ENCODE measurements at regions not wholly inside any gene's neighbourhood (a gene's known extent, or its start where the extent isn't known, plus 50 kb on each side); places are given as distances from the start of the nearest gene placed in this dataset.

DNA sequence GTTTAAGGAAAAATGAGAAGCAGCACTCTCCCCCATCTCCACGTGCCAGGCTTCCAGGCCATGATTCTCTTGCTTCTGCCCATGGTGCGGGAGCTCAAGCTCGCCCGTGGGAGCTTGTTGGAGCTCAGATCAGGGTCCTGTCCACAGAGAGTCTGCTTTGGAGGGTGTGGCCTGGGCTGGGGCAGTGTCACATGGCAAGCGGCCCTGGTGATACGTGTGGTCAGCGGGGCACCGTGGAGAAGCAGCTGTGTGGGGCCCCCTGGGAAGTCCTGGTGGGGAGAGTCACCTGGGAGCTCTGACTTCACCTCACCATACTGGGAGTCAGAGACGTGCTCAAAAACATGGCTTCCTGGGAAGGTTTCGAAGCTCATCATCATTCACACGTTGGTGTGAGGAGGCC is 275.3 kb downstream of the GADD45G start:
- DNase-seq (ENCODE audit: low read depth in 2 of 2): no peak

DNA sequence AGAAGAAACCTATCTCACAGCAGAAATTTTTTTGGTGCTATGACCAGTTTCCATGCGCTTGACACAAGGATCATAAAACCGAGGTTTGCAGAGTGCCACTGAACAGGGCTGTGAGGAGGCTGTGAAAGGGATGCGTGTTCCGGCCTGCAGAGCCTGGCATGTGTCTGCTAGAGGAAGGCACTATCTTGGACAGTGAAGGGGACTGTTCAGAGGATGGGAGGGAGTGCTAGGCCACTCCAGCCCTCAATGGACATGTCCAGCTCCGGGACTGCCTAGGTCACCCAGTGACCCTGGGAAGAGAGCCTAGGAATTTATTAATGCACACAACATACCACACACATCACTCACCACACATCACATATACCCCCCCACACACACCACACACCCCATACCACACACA is 275.9 kb downstream of the GADD45G start:
- DNase-seq (ENCODE audit: low read depth in 2 of 2): no peak

DNA sequence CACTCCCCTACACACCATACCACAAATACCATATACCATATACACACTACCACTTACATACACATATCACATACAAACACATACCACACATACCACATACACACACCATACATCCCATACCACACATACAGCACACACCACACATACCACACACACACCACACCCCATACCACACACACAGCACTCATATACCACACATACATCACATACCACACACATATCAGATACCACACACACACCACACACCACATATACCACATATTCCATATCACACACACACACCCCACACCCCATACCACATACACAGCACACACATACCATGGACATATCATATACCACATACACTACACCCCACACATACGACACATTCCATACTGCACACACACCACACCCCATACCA is 276.6 kb downstream of the GADD45G start:
- no peak for DNase-seq (ENCODE audit: low read depth in 2 of 2)

DNA sequence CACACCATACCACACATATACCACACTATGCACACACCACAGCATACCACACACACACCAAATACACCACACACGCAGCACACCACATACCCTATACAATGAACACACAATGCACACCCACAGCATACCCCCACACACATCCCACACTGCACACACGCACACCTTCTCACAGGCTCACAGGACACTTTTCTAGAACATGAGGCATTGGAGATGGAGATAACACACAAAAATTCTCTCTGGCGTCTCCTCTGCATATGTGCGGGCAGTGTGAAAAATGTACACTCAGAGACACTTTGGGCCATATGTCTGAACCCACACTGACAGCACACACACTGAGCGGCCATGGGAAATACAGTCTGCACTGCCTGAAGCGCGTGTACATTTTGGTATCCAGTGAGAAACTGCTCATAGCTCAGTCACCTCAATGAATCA is 278.1 kb downstream of the GADD45G start:
- DNase-seq (ENCODE audit: low read depth in 2 of 2): no peak

DNA sequence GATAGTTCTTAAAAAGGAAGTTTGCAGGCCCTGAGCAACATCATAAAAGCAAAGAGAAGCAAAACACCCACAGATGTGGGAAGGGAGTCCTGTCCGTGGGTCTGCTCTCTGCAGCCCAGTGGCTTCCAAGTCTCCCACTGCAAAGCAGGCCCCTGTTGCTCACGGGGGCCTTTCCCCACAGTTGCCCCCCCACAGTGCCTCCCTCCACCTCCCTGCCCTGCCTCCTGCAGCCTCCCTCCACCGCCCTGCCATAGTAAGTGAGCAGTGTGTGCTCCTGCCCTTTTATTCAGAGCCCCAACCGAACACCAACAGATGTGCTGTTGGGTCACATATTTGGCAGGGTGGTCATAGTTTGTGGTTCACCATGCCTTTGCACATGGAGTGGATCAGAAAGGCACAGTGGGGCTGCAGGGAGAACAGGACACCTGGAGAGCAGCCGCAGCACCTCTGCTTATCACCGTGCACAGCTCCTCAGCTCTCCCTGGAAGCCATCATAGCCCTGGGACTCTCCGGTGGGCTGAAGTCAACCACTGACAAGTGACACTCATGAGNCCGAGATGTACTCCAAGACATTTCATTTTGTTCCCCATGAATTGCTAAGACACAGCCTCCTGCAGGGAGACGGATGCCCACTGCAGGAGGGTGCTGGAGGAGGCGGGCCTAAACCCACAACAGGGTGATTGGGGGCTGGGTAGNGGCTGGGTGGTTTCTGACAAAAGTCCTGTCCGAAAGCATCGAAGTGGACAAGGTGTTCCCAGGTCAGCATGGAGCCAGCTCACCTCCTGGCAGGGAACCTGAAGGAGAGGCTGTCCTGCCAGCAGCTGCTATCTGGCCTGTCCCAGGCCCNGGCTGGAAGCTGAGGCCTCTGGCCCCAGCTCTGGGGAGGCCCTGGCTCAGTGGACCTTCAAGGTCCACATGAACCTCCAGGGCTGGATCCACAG is 278.9 kb downstream of the GADD45G start:
- no peak for DNase-seq (ENCODE audit: low read depth in 2 of 2)

DNA sequence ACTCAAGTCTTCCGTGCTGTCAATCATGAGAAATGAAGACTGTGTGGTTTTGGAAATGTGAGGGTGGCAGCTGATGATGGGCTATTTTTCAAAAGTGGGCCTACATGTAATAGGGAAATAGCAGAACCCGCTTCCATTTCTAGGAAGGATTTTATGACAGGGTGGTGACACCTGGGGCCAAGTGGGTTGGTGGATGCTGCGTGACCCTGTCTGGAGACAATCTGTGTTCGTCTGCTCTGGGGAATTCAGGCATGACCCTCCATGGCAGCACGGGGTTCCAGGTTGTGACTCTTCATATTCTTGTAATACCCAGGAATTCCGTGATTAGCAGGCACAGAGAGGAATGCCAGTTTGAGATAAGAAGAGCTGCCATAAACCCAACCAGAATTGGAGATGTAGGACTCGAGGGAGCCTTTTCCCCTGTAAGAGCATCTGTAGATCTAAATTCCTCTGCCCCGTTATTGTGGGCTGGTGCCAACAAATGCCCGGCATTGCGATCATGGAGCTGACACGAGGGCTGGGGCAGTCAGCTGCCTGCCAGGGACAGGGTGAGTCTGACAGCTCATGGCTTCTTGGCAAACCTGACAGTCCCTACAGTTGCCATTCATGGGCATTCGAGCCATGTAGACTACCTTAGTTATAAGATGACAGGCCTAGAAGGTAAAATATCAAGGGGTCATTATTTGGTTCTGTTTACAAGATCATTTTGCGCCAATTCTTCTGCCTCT is 279.7 kb downstream of the GADD45G start:
- no peak for DNase-seq (ENCODE audit: low read depth in 2 of 2)

DNA sequence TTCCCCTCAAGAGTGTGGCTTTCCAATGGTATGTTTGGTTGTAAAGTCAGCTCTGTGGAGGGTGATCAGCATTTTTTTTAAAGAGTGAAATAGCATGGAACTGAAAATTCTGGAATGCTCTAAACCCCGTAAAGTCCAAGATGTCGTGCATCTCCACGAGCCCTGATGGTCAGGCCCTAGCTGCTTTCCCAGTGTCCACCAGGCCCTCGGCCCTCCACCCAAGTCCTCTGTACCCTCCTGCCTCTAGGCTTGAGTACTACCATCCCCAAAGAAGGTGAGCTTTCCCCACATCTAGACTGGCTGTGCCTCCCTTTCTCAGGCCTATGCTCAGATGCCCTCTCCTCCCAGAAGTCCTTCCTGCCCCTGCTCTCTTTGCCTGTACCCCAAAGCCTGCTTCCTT is 280.3 kb downstream of the GADD45G start:
- DNase-seq (ENCODE audit: low read depth in 2 of 2): no peak

DNA sequence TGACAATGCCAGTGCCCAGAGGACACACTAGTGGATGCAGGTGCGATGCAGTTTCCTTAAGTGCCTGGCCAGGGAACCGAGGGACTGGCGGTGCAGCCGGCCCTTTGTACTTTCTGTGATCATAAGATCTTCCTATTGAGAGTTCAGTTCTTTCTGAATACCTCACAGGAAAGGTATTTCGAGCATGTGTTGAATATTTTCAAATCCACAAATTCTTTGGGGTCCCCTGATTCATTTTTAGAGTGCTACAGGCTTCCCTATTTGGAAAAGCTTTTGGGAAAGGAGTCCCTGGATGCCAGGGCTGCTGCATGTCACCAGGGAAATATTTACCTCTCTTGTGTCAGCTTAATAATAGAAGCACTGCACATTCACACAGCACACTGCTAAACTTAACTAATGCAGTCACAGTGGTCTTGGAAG is 281.5 kb downstream of the GADD45G start:
- no peak for DNase-seq (ENCODE audit: low read depth in 2 of 2)

DNA sequence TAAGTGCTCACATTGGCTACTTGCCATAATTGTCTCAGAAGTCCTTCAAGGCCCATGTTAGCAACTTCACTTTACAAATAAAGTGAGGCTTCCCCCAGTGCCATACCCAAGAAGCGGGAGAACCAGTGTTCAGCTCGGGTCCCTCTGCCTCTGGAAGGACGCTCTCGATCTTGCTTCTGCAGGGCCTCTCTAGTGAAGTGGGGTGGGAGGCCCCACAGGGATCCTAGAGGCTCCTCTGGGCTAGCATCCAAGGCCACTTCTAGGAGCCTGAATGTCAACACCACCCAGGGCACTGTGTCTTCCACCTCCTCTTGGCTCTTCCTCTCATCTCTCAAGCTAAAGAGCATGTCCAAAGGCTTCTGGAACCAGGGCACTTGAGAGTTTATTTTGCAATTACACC is 282.5 kb downstream of the GADD45G start:
- no peak for DNase-seq (ENCODE audit: low read depth in 2 of 2)

DNA sequence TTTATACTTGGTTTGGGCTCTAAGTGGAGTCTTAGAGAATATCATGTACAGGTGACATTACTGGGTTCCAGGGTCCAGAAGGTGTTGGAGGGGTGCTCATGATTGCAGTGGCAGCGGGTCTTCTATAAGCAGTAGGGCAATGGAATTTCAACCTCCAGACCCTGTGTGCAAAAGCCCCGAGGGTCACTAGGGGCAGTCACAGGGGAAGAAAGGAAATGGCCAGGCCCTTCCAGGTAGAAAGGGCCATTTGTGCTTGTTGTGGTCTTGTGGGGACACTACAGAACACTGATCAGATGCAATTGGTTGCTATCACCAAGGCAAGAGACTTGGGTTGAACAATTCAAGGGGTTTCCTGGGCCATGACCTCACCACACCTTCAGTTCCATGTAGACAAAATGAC is 283.4 kb downstream of the GADD45G start:
- no peak for DNase-seq (ENCODE audit: low read depth in 2 of 2)

DNA sequence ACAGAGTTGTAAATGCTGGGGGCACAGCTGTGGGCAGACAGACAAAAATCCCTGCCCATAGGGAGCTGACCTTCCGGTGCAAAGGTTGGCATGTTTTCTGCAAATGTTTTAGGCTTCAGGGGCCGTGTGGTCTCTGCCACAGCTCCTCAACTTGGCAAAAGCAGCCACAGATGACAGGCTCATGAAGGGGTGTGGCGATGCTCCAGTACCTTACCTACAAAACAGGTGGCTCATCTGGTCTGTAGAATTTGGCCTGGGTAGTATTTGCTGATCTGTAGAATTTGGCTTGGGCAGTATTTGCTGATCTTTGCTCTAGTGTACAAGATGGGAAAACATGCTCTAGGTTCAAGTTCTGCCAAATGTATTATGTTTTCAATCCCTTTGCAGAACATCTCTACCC is 283.9 kb downstream of the GADD45G start:
- DNase-seq (ENCODE audit: low read depth in 2 of 2): no peak

DNA sequence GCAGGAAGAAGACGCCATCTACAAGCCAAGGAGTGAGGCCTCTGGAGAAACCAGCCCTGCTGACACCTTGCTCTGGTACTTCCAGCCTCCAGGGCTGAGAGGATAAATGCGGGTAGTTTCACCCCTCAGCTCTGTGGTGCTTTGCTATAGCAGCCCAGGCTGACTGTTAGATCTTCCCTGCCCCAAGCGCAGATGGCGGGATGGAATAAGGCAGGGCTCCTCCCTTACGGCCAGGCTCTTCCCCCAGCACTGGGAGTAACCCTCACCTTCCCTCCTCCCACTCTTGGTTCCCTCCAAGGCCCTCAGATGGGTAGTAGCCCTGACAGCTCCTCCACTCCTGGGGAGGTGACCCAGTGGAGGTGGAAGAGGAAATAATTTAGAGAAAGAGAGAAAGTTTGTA is 285.1 kb downstream of the GADD45G start:
- no peak for DNase-seq (ENCODE audit: low read depth in 2 of 2)

DNA sequence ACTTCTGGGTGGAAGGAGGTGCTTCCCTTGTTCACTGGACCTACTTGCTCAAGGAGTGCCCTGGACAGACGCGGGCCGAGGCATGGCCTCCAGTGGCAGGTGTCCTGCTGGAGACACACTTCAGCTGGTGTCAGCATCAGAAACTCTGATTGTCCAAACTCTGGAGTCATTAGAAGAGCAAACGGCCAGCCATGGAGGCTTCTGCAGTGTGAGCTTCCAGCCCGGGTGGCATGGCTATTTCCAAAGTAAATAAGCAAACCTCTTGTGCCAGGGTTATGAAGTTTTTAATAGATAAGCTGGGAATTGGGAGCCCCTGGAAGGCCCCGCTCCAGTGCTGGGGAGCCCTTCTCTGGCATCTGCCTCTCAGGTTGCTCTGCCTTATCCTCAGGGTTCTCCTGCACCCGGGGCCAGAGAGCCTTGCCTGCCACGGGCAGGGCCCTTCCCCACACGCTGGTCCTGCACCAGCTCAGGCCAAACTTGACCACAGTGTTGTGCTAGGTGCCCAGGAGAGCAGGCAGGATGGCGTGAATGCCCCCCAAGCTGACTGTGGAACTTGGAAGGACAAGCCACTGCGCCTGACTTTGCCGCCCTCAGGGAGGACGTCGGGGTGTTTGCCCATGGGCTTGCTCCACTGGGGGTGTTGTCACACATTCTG is 285.6 kb downstream of the GADD45G start:
- DNase-seq (ENCODE audit: low read depth in 2 of 2): no peak

DNA sequence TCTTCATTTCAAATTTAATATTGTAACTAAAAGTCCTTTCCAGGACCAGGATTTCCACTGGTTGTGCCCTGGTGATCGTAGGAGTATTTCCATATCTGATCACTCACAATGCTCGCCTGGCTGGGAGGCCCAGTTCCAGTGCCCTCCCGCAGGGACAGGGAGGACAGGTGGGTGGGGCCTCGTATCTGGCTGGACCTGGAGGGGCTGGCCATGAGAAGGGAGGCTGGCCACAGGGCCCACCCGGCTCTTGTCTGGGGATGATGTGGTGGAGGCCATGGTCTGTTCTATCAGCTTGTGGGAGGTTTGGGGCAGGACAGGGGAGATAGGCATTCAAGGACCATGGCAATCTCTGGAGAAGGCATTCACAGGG is 286.4 kb downstream of the GADD45G start:
- DNase-seq (ENCODE audit: low read depth in 2 of 2): no peak

DNA sequence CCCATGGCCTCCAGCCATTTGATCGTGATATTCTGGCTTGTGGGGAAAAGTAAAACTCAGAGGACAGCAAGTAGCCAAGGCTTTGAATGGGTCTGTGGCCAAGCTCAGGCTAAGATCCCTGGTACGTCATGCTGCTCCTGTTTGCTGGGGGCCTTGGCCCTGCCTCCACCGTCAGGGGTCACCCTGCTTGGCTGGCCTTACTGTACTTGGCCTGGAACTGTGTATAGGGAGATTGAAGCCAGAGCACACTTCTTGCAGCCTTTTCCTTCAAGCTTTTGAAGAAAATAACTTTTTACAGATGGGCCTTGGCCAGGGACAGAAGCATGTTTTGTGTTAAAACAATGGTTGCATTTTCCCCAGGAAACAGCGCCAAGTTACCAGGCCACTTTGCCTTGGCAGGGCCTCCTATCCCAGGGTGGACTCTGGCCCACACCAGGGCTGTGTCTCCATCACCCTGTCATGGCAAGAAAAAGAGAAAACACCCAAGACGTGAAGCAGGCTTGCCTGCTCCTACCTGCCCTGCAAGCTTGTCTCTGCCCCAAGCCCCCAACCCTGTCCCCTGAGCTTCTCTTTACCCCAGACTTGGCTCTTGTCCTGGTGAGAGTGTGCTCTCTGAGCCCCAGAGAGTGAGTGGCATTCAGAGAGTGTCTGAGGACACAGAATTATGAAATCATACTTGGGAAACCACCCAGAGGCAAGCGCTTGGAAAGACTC is 286.9 kb downstream of the GADD45G start:
- no peak for DNase-seq (ENCODE audit: low read depth in 2 of 2)

DNA sequence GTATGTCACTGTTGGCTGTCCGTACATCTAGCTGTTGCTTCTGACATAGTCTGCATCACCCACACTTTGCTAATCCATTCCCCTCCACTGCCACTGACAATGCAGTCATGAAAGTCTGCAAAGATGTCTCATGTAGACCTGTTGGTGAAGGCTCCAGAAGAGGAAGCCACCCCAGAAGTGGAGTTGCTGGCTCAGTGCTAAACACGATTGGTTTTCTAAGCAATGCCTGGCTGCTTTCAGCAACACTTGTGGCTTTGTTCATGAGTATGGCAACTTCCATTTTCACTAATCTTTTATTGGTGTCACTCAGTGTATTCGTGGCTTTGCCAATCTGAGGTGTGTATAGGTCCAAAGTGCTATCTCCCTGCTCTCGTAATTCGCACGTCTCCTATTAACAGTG is 288.1 kb downstream of the GADD45G start:
- no peak for DNase-seq (ENCODE audit: low read depth in 2 of 2)

DNA sequence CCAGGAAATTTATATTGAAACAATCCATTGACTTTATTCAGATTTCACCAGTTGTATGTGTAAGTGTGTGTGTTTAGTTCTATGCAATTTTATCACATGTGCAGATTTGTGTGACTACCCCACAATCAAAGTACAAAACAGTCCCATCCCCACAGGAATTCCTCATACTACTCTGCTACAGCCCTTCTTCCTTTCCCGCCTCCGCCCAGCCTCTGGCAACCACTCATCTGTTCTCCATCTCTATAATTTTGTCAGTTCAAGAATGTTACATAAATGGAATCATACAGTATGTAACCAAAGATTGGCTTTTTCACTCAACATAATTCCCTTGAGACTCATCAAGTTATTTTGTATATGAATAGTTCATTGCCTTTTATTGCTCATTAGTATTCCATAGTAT is 289.1 kb downstream of the GADD45G start:
- DNase-seq (ENCODE audit: low read depth in 2 of 2): no peak

DNA sequence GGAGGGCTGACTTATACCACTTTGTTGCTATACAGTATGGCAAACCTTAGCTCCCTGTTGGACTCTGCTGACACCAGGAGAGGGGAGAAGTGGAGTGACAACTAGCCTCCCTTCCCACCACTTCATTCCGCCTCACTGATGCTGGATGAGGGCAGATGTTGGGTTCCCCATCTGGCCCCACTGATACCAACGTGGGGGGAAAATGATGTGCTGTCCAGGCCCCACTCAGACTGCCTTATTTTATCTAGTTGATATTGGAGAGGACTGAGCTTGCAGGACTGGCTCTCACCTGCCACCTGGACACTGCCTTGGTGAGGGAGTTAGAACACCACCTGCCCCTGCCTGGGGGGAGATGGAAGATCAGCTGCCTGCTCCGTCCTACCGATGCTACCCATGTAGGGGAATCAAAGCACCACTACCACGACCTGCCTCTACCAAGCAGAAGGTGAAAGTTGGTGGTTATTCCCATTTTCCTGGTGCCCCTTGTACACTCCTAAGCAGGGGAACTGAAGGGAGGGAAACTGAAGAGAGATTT is 292.1 kb downstream of the GADD45G start:
- DNase-seq (ENCODE audit: low read depth in 2 of 2): no peak

DNA sequence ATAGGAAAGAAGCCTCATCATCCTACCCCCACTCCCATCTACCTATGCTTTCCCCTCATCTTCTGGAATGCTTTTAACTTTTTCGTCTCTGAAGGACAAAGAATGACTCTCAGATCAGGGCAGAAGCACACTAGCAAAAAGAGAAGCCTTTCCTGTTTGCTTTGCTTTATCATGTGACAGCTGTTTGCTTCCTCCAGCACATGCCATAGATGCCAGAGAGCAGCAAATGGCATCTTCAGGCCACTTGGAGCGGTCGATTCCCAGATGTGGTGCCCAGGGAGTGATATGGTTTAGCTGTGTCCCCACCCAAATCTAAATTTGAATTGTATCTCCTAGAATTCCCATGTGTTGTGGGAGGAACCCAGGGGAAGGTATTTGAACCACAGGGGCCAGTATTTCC is 294.8 kb downstream of the GADD45G start:
- no peak for DNase-seq (ENCODE audit: low read depth in 2 of 2)

DNA sequence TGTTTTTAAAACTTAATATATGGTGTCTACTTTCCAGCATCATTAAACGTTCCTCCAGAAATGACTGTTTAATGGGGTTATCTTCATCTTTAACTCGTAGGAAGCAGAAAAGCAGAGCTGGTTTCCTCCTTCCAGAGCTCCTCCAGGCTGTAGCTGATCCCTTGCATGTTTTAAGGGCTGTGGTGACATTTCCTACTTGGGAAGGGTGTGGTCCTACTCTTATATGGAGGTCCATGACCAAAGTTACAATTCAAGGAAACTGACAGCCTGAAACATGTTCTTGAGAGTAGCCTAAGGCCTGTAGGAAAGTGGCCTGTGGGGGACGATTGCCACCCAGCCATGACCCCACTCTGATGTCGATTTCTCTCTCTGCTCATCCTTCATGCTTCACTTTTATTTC is 297.1 kb downstream of the GADD45G start:
- no peak for DNase-seq (ENCODE audit: low read depth in 2 of 2)

DNA sequence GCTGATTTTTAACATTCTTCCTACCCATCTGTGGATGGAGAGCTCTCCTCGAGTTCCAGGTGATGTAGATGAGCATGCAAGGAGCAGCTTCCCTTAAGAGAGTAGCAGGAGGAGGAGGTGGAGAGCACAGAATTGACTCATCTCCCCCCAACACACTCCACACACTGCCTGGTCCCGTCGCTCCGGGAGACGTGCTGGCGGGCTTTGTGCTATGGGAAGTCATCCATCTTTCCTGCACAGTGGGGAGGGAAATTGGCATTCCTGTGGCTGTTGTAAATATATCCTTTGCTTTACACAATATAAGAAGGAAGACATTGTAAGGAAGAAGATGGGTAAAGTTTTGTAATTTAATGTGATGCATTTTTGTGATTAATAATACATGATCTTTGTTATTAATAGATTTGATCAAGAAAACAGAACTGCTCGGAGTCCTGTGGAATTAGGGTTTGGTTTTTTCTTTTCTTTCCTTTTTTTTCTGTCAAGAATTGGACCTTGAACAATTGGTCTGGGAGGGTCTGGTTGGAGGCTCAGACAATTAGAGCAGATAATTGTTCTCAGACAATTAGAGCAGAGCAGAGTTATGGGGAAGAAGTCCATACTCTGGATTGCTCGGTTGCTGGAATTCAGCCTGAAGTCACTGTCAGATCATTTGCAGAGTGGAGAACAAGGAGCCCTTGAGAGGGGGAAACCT is 297.8 kb downstream of the GADD45G start:
- no peak for DNase-seq (ENCODE audit: low read depth in 2 of 2)

Data from stimulated activated CD4-positive, alpha-beta T cell treated with anti-CD3 and anti-CD28 coated beads, Interleukin-4, amount 100 ng/mL, for 48 hours (primary cell).